Upper lobe of right lung (tissue), 1 donor: ENCODE measurements at regions not wholly inside any gene's neighbourhood (a gene's known extent, or its start where the extent isn't known, plus 50 kb on each side); places are given as distances from the start of the nearest gene placed in this dataset.

Source experiments
- ATAC-seq: fragments of 200-7000 bp; cut with Tn5 transposase; one replicate; pipeline ENCODE4 v1.9.1; 2020; ENCODE audit warnings: mild to moderate bottlenecking, moderate library complexity
- DNase-seq: peaks from one replicate; pipeline ENCODE4 v3.0.0-alpha.2; 2020
- H3K27ac ChIP-seq: fragments of 200-600 bp; one replicate; pipeline ENCODE4 v1.8.0; 2022
- H3K27me3 ChIP-seq: fragments of 200-600 bp; one replicate; pipeline ENCODE4 v1.8.0; 2022; ENCODE audit warnings: mild to moderate bottlenecking
- H3K36me3 ChIP-seq: fragments of 200-600 bp; one replicate; pipeline ENCODE4 v1.8.0; 2022
- H3K4me1 ChIP-seq: fragments of 200-600 bp; one replicate; pipeline ENCODE4 v1.8.0; 2022
- H3K4me3 ChIP-seq: fragments of 200-600 bp; one replicate; pipeline ENCODE4 v1.8.0; 2022; ENCODE audit warnings: mild to moderate bottlenecking
- H3K9me3 ChIP-seq: fragments of 200-600 bp; one replicate; pipeline ENCODE4 v1.8.0; 2022
- CTCF ChIP-seq: fragments of 200-600 bp; IDR thresholded peaks from one replicate; pipeline ENCODE4 v1.8.0; 2022; ENCODE audit warnings: antibody characterized with exemption
- intact Hi-C: fragments of 100-400 bp; cut with DNase I; formaldehyde crosslinking; loops from one replicate; pipeline ENCODE4 v1.11.0; 2022
- donor health status: DM: no; HTN: yes; CAD: no; lungs with severe emphysema.

- TF ChIP-seq CTCF: no peak
- H3K27ac ChIP-seq: no peak overlapping the region
- DNase-seq (no peak), ATAC-seq (no peak)
- H3K36me3 ChIP-seq: no peaks in the 10 kb centered on the region
- intact Hi-C loops: no loop called here
- no peak overlapping the region for H3K4me3 ChIP-seq
- H3K4me1 ChIP-seq: no peaks in the 10 kb centered on the region
- no peaks in the 10 kb centered on the region for H3K27me3 ChIP-seq
- H3K9me3 ChIP-seq: no peaks in the 10 kb centered on the region
Observed at GRCh38 chr4:22959483-22959882, 266.7 kb downstream of the GBA3 start.

GRCh38 chr4:22957774-22958309 lies 265.1 kb downstream of the GBA3 start:
- Histone ChIP-seq H3K4me1 (no peaks in the 10 kb centered on the region), H3K27me3 (no peaks in the 10 kb centered on the region), H3K9me3 (no peaks in the 10 kb centered on the region), H3K36me3 (no peaks in the 10 kb centered on the region), H3K27ac (no peak overlapping the region), H3K4me3 (no peak overlapping the region)
- intact Hi-C loops: no loop called here
- DNase-seq (no peak), ATAC-seq (no peak)
- no peak for TF ChIP-seq CTCF

- H3K36me3 ChIP-seq: no peaks in the 10 kb centered on the region
- no peaks in the 10 kb centered on the region for H3K4me1 ChIP-seq
- intact Hi-C loops: no loop called here
- no peaks in the 10 kb centered on the region for H3K27me3 ChIP-seq
- H3K4me3 ChIP-seq: no peak overlapping the region
- H3K27ac ChIP-seq: no peak overlapping the region
- H3K9me3 ChIP-seq: no peaks in the 10 kb centered on the region
- DNase-seq (no peak), ATAC-seq (no peak)
- no peak for TF ChIP-seq CTCF
Observed at GRCh38 chr4:22949161-22949855, 256.6 kb downstream of the GBA3 start.

- Histone ChIP-seq H3K4me1 (no peaks in the 10 kb centered on the region), H3K27ac (no peak overlapping the region), H3K9me3 (no peaks in the 10 kb centered on the region), H3K27me3 (no peaks in the 10 kb centered on the region), H3K36me3 (no peaks in the 10 kb centered on the region), H3K4me3 (no peak overlapping the region)
- no peak for TF ChIP-seq CTCF
- intact Hi-C loops: no loop called here
- no peak for DNase-seq
- no peak for ATAC-seq
Observed at GRCh38 chr4:22947851-22948250, 255.1 kb downstream of the GBA3 start.

- no peaks in the 10 kb centered on the region for H3K9me3 ChIP-seq
- ATAC-seq: no peak
Observed at GRCh38 chr4:22942920-22943559, 250.3 kb downstream of the GBA3 start.

More at GRCh38 chr4:22942920-22943559, 250.3 kb downstream of the GBA3 start:
- Histone ChIP-seq H3K27ac (no peak overlapping the region), H3K36me3 (no peaks in the 10 kb centered on the region), H3K27me3 (no peaks in the 10 kb centered on the region), H3K4me1 (no peaks in the 10 kb centered on the region), H3K4me3 (no peak overlapping the region)
- no peak for DNase-seq
- intact Hi-C loops: no loop called here
- no peak for TF ChIP-seq CTCF
